Smooth muscle cell (in vitro differentiated cells): ENCODE measurements at regions not wholly inside any gene's neighbourhood (a gene's known extent, or its start where the extent isn't known, plus 50 kb on each side); places are given as distances from the start of the nearest gene placed in this dataset.
"Not testable (repeated sequence)": the region's sequence is repeated elsewhere in the genome, so short reads cannot be mapped to it uniquely, and the experiment has no call there.

ENCODE experiments used
- DNase-seq: peaks from one replicate; lab custom pipeline; 2025; ENCODE audit not compliant: unreplicated experiment; lab: John Stamatoyannopoulos, UW
- H2AFZ ChIP-seq: fragments of 200-600 bp; sonication (generic); 2 replicates; pipeline ENCODE4 v1.6.0; 2016; ENCODE audit warnings: antibody characterized with exemption, low read depth, mild to moderate bottlenecking
- H3F3A ChIP-seq: fragments of 200-600 bp; sonication (generic); 2 replicates; pipeline ENCODE4 v1.6.0; 2017; ENCODE audit warnings: antibody characterized with exemption, low read depth
- H3K27ac ChIP-seq: fragments of 200-600 bp; sonication (generic); 2 replicates; pipeline ENCODE4 v1.5.1; 2016; ENCODE audit warnings: low read depth, mild to moderate bottlenecking
- H3K27me3 ChIP-seq: fragments of 200-600 bp; sonication (generic); 2 replicates; pipeline ENCODE4 v1.6.1; 2016; ENCODE audit warnings: low read depth, mild to moderate bottlenecking
- H3K36me3 ChIP-seq: fragments of 200-600 bp; sonication (generic); 2 replicates; pipeline ENCODE4 v1.5.1; 2016; ENCODE audit warnings: low read depth
- H3K4me1 ChIP-seq: fragments of 200-600 bp; sonication (generic); 2 replicates; pipeline ENCODE4 v1.5.1; 2016; ENCODE audit warnings: low read depth
- H3K4me2 ChIP-seq: fragments of 200-600 bp; sonication (generic); 2 replicates; pipeline ENCODE4 v1.6.0; 2016; ENCODE audit warnings: mild to moderate bottlenecking
- H3K4me3 ChIP-seq: fragments of 200-600 bp; sonication (generic); 2 replicates; pipeline ENCODE4 v1.5.1; 2016; ENCODE audit warnings: mild to moderate bottlenecking
- H3K79me2 ChIP-seq: fragments of 200-600 bp; sonication (generic); 2 replicates; pipeline ENCODE4 v1.6.0; 2016; ENCODE audit warnings: low read depth, mild to moderate bottlenecking
- H3K9ac ChIP-seq: fragments of 200-600 bp; sonication (generic); 2 replicates; pipeline ENCODE4 v1.6.0; 2016; ENCODE audit warnings: low read depth
- H3K9me3 ChIP-seq: fragments of 200-600 bp; sonication (generic); replicated peaks from 2 replicates; pipeline ENCODE4 v1.5.1; 2016; ENCODE audit warnings: low read depth
- H4K20me1 ChIP-seq: fragments of 200-600 bp; sonication (generic); 2 replicates; pipeline ENCODE4 v1.6.0; 2016; ENCODE audit warnings: low read depth
- WGBS: methylation state at CpG from one replicate; pipeline ENCODE4 v1.1.7; 2016; ENCODE audit warnings: low lambda C conversion rate; 5-methylcytosine and 5-hydroxymethylcytosine counted together
- TF ChIP-seq, protein P1 (sequence below): fragments of 200-600 bp; sonication (generic); IDR thresholded peaks from 2 replicates; pipeline ENCODE4 v1.5.1; 2017; ENCODE audit warnings: borderline replicate concordance, mild to moderate bottlenecking, antibody characterized with exemption; ENCODE audit not compliant: insufficient read depth, poor library complexity, severe bottlenecking

DNA sequence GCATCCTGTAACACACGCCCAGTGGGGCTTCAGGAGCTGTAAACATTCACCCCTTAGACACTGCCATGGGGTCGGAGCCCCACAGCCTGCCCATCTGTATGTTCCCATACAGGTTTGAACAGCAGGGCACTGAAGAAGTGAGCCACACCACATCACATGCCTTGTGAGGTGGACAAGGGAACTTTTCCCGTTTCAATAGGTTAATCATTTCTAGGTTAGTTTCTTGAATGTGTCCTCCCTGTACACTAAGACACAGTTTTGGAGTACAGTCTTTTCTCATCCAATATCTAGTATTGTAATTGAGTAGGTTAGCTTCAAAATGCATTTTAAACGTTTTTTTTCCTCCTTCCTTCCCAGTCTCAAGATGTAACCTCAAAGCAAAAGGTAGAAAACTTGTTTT, 700.2 kb upstream of the PCDH20 start:
- 87% methylated on average over 4 of the region's 4 CpGs for WGBS
- no peaks in the 10 kb centered on the region for H3K9me3 ChIP-seq
- no peaks in the 10 kb centered on the region for H3K27me3 ChIP-seq
- no peak overlapping the region for H2AFZ ChIP-seq
- H4K20me1 ChIP-seq: no peaks in the 10 kb centered on the region
- no peak for DNase-seq
- no peak overlapping the region for H3K9ac ChIP-seq
- H3K27ac ChIP-seq: no peak overlapping the region
- no peak overlapping the region for H3K4me3 ChIP-seq
- no peaks in the 10 kb centered on the region for H3K4me1 ChIP-seq
- H3K79me2 ChIP-seq: no peaks in the 10 kb centered on the region
- H3K4me2 ChIP-seq: no peak overlapping the region
- H3K36me3 ChIP-seq: no peaks in the 10 kb centered on the region
- TF ChIP-seq, protein P1, sequence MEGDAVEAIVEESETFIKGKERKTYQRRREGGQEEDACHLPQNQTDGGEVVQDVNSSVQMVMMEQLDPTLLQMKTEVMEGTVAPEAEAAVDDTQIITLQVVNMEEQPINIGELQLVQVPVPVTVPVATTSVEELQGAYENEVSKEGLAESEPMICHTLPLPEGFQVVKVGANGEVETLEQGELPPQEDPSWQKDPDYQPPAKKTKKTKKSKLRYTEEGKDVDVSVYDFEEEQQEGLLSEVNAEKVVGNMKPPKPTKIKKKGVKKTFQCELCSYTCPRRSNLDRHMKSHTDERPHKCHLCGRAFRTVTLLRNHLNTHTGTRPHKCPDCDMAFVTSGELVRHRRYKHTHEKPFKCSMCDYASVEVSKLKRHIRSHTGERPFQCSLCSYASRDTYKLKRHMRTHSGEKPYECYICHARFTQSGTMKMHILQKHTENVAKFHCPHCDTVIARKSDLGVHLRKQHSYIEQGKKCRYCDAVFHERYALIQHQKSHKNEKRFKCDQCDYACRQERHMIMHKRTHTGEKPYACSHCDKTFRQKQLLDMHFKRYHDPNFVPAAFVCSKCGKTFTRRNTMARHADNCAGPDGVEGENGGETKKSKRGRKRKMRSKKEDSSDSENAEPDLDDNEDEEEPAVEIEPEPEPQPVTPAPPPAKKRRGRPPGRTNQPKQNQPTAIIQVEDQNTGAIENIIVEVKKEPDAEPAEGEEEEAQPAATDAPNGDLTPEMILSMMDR: no peak
- H3F3A ChIP-seq: no peaks in the 10 kb centered on the region

DNA sequence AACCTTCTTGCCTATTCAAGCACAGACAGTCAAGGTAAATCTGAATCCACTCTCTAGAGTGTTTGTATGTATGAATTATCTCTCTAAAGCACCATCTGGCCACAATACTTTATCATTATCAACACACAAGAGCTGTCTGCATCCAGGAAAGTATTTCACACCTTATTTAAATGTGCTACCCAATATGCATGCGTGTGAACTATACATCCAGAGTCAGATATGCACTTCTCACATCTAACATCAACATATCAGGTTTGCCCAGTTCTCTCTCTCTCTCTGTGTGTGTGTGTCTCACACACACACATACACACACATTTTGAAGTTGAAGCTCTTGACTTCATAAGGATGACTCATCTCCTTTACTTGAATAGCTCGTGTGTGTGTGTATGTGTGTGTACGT, 697.5 kb upstream of the PCDH20 start:
- Histone ChIP-seq H3K79me2 (no peaks in the 10 kb centered on the region), H3K4me1 (no peaks in the 10 kb centered on the region), H3K27me3 (no peaks in the 10 kb centered on the region), H3K4me3 (no peak overlapping the region), H4K20me1 (no peaks in the 10 kb centered on the region), H3K4me2 (no peak overlapping the region), H3K9ac (no peak overlapping the region), H2AFZ (no peak overlapping the region), H3K9me3 (no peaks in the 10 kb centered on the region), H3K27ac (no peak overlapping the region), H3F3A (no peaks in the 10 kb centered on the region), H3K36me3 (no peaks in the 10 kb centered on the region)
- WGBS: 68% methylated on average over 3 of the region's 3 CpGs
- DNase-seq: no peak
- TF ChIP-seq, protein P1: no peak

DNA sequence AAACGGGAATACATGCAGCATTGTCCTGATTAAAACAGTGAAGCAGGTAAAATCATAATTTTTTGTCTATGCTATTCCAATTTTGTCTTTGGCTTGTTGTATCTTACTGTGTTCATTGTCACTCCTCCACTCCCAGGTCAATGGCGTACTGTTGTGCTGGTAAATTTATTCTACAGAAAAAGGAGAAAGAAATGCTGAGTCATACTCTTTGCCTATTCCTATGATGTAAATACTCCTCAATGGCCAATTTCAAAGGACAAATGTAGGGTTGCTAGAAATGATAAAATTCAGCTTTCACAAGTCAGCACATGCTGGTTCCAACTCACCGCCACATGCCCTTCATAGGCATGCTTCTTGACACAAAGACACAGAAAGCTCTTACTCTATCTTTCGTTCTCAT, 694.4 kb upstream of the PCDH20 start:
- Histone ChIP-seq H3F3A (no peaks in the 10 kb centered on the region), H4K20me1 (no peaks in the 10 kb centered on the region), H3K4me1 (no peaks in the 10 kb centered on the region), H3K9me3 (no peaks in the 10 kb centered on the region), H3K79me2 (no peaks in the 10 kb centered on the region), H3K9ac (no peak overlapping the region), H3K27ac (no peak overlapping the region), H3K4me2 (no peak overlapping the region), H2AFZ (no peak overlapping the region), H3K36me3 (no peaks in the 10 kb centered on the region), H3K27me3 (no peaks in the 10 kb centered on the region), H3K4me3 (no peak overlapping the region)
- WGBS: 80% methylated on average over 4 of the region's 4 CpGs
- TF ChIP-seq, protein P1: no peak
- no peak for DNase-seq

DNA sequence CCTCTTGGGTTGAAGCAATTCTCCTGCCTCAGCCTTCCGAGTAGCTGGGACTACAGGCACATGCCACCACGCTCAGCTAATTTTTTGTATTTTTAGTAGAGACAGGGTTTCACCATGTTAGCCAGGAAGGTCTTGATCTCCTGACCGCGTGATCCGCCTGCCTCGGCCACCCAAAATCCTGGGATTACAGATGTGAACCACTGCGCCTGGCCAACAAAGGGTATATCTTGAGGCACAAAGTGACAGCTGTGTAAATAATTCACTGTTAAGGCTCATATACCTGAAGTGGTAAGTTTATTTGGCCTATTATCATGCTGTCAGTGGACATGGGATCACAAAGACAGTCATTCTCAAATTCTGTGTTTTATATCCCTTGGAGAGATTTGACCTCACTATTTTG, 688.5 kb upstream of the PCDH20 start:
- not testable (repeated sequence) for H3K36me3 ChIP-seq, H3K4me2 ChIP-seq

More for the DNA sequence above, 688.5 kb upstream of the PCDH20 start:
- 88% methylated on average over 7 of the region's 7 CpGs for WGBS
- H3K9ac ChIP-seq, H3K79me2 ChIP-seq, DNase-seq, H3F3A ChIP-seq, H3K27ac ChIP-seq, H3K4me3 ChIP-seq, H2AFZ ChIP-seq, H3K27me3 ChIP-seq, H3K4me1 ChIP-seq, H3K9me3 ChIP-seq, H4K20me1 ChIP-seq: not testable (repeated sequence)
